Skin of body (tissue), 1 donor: ENCODE measurements at regions not wholly inside any gene's neighbourhood (a gene's known extent, or its start where the extent isn't known, plus 50 kb on each side); places are given as distances from the start of the nearest gene placed in this dataset.
A peak's percentile ranks its signal among the peaks of the same experiment; 100 is the strongest.
"Not testable (repeated sequence)": the region's sequence is repeated elsewhere in the genome, so short reads cannot be mapped to it uniquely, and the experiment has no call there.

Experiments used
- DNase-seq: peaks from one replicate; lab custom pipeline; 2025; lab: John Stamatoyannopoulos, UW

GRCh38 chr5:56426693-56427092 lies 193.6 kb upstream of the ANKRD55 start:
- DNase-seq = no peak

GRCh38 chr5:56422076-56422762 lies 189.1 kb upstream of the ANKRD55 start:
- DNase-seq = peak; percentile 13

GRCh38 chr5:56421246-56422075 lies 188.3 kb upstream of the ANKRD55 start:
- peak; percentile 31 for DNase-seq

GRCh38 chr5:56420323-56420722 lies 187.2 kb upstream of the ANKRD55 start:
- DNase-seq = no peak

GRCh38 chr5:56419667-56420066 lies 186.5 kb upstream of the ANKRD55 start:
- DNase-seq = no peak

- DNase-seq = no peak
These were observed 182.2 kb upstream of the ANKRD55 start for GRCh38 chr5:56415356-56415765.

GRCh38 chr5:56414066-56414465 lies 180.9 kb upstream of the ANKRD55 start:
- DNase-seq = peak; percentile 90

GRCh38 chr5:56413546-56413945 lies 180.4 kb upstream of the ANKRD55 start:
- peak; percentile 38 for DNase-seq

GRCh38 chr5:56412601-56413379 lies 179.7 kb upstream of the ANKRD55 start:
- DNase-seq = no peak

GRCh38 chr5:56410696-56411095 lies 177.6 kb upstream of the ANKRD55 start:
- no peak for DNase-seq

- DNase-seq = peak; percentile 48
These were observed 176.4 kb upstream of the ANKRD55 start for GRCh38 chr5:56409331-56410190.

GRCh38 chr5:56406838-56407237 lies 173.7 kb upstream of the ANKRD55 start:
- no peak for DNase-seq

GRCh38 chr5:56406221-56406620 lies 173.1 kb upstream of the ANKRD55 start:
- DNase-seq = no peak

GRCh38 chr5:56405116-56405908 lies 172.2 kb upstream of the ANKRD55 start:
- peak; percentile 52 for DNase-seq

GRCh38 chr5:56402266-56403220 lies 169.4 kb upstream of the ANKRD55 start:
- DNase-seq = peak; percentile 18

- not testable (repeated sequence) for DNase-seq
These were observed 164.7 kb upstream of the ANKRD55 start for GRCh38 chr5:56397796-56398195.

- no peak for DNase-seq
These were observed 163.5 kb upstream of the ANKRD55 start for GRCh38 chr5:56396634-56397033.

- peak; percentile 26 for DNase-seq
These were observed 156.1 kb upstream of the ANKRD55 start for GRCh38 chr5:56389261-56389660.
